ENCODE measurements at regions not wholly inside any gene's neighbourhood (a gene's known extent, or its start where the extent isn't known, plus 50 kb on each side); places are given as distances from the start of the nearest gene placed in this dataset.
A peak's percentile ranks its signal among the peaks of the same experiment; 100 is the strongest.

- ATAC-seq (peak in 1 of 2 experiments; percentile 65; a peak in 2 of 6 replicates), DNase-seq (ENCODE audit: low read depth in 1 of 2, low spot score in 1 of 2) (peak; percentile 0 to 39), FAIRE-seq (no peak)
- WGBS (ENCODE audit: missing lambda C conversion rate), result 41% methylated on average over 9 of the region's 9 CpGs
- ChIA-PET CTCF (no interaction called here), POLR2A (no interaction called here)
- H3K9me3 ChIP-seq, result no peaks in the 10 kb centered on the region
- peak; percentile 43 for TF ChIP-seq CTCF (IDR thresholded peaks at IDR 0.05)
- no peak for TF ChIP-seq MAFK (IDR thresholded peaks at IDR 0.05; ENCODE audit: partially characterized antibody)
- TF ChIP-seq CHD2 (IDR thresholded peaks at IDR 0.05; ENCODE audit: low read length, partially characterized antibody), result no peak
- no peak for TF ChIP-seq ZFP36 (IDR thresholded peaks at IDR 0.05; ENCODE audit: borderline replicate concordance, partially characterized antibody)
- TF ChIP-seq HDAC2 (IDR thresholded peaks at IDR 0.05), result no peak
- TF ChIP-seq, protein P1, sequence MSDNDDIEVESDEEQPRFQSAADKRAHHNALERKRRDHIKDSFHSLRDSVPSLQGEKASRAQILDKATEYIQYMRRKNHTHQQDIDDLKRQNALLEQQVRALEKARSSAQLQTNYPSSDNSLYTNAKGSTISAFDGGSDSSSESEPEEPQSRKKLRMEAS (IDR thresholded peaks at IDR 0.05), result no peak
- TF ChIP-seq JUN (IDR thresholded peaks at IDR 0.05), result no peak
- TF ChIP-seq RAD21 (conservative IDR thresholded peaks at IDR 0.05 in 1 of 2, IDR thresholded peaks at IDR 0.05 in 1 of 2), result peak; percentile 43 to 60; a peak in 4 of 5 replicates
- TF ChIP-seq POLR2A (IDR thresholded peaks at IDR 0.05; ENCODE audit: low read length), result no peak
- H3K4me2 ChIP-seq, result no peak overlapping the region
- H3K4me3 ChIP-seq, result no peak overlapping the region
- H3K4me1 ChIP-seq, result no peaks in the 10 kb centered on the region
- no peak overlapping the region for H3K27ac ChIP-seq
Measured at GRCh38 chr13:89066868-89067466, 1395.8 kb downstream of the SLITRK5 start.

- Histone ChIP-seq H3K27ac (no peak overlapping the region), H3K4me2 (no peak overlapping the region), H3K4me1 (no peaks in the 10 kb centered on the region), H3K4me3 (no peak overlapping the region), H3K9me3 (no peaks in the 10 kb centered on the region)
- ChIA-PET CTCF (no interaction called here), POLR2A (no interaction called here)
- TF ChIP-seq SREBF2 (IDR thresholded peaks at IDR 0.05) (no peak), SMC3 (IDR thresholded peaks at IDR 0.05) (no peak), ELK1 (IDR thresholded peaks at IDR 0.05; ENCODE audit: low read depth, low read length) (no peak), POLR2AphosphoS2 (conservative IDR thresholded peaks at IDR 0.05; ENCODE audit: low read length) (no peak), RAD21 (conservative IDR thresholded peaks at IDR 0.05 in 1 of 2, IDR thresholded peaks at IDR 0.05 in 1 of 2) (no peak), ZC3H11A (IDR thresholded peaks at IDR 0.05) (no peak), EHMT2 (IDR thresholded peaks at IDR 0.05; ENCODE audit: low read depth) (no peak), HOXB13 (CRISPR knock-in tag; IDR thresholded peaks at IDR 0.05; ENCODE audit: low read depth) (no peak), MAFK (IDR thresholded peaks at IDR 0.05; ENCODE audit: partially characterized antibody) (no peak), GATA3 (IDR thresholded peaks at IDR 0.05; ENCODE audit: borderline replicate concordance) (no peak), HDAC2 (IDR thresholded peaks at IDR 0.05) (no peak), FOSB (CRISPR knock-in tag; IDR thresholded peaks at IDR 0.05) (no peak), HMGXB4 (CRISPR knock-in tag; IDR thresholded peaks at IDR 0.05; ENCODE audit: borderline replicate concordance) (no peak), RCOR1 (IDR thresholded peaks at IDR 0.05; ENCODE audit: low read depth, low read length) (no peak), RNF2 (IDR thresholded peaks at IDR 0.05; ENCODE audit: borderline replicate concordance, low read depth) (no peak), HOXA7 (CRISPR knock-in tag; IDR thresholded peaks at IDR 0.05) (no peak), NFE2L2 (conservative IDR thresholded peaks at IDR 0.05; ENCODE audit: low read length) (no peak)
- TF ChIP-seq, protein P2, sequence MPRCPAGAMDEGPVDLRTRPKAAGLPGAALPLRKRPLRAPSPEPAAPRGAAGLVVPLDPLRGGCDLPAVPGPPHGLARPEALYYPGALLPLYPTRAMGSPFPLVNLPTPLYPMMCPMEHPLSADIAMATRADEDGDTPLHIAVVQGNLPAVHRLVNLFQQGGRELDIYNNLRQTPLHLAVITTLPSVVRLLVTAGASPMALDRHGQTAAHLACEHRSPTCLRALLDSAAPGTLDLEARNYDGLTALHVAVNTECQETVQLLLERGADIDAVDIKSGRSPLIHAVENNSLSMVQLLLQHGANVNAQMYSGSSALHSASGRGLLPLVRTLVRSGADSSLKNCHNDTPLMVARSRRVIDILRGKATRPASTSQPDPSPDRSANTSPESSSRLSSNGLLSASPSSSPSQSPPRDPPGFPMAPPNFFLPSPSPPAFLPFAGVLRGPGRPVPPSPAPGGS (IDR thresholded peaks at IDR 0.05), result no peak
- TF ChIP-seq, protein P1 (IDR thresholded peaks at IDR 0.05), result no peak
- FAIRE-seq (no peak), DNase-seq (ENCODE audit: low read depth in 1 of 2, low spot score in 1 of 2) (no peak), ATAC-seq (no peak)
- whole genome bisulfite sequencing (ENCODE audit: missing lambda C conversion rate), result 68% methylated on average over 1 of the region's 1 CpG
Measured at GRCh38 chr13:89072979-89073378, 1401.8 kb downstream of the SLITRK5 start.
